SK-N-SH (cell line): ENCODE measurements at regions not wholly inside any gene's neighbourhood (a gene's known extent, or its start where the extent isn't known, plus 50 kb on each side); places are given as distances from the start of the nearest gene placed in this dataset.

Experiments used
- CTCF ChIA-PET: fragments of 300-600, 350-600 bp; formaldehyde crosslinking; extraction: SDS; loops from one replicate; lab custom pipeline; 2021; lab: Yijun Ruan, JAX
- POLR2A ChIA-PET: fragments of 350-600 bp; sonication (Branson Sonifier 250); formaldehyde crosslinking; extraction: SDS; loops from one replicate; lab custom pipeline; 2020; ENCODE audit warnings: antibody characterized with exemption, inconsistent platforms; lab: Yijun Ruan, JAX
- DNase-seq: peaks from one replicate; pipeline ENCODE4 v3.0.0; 2012
- H2AFZ ChIP-seq: fragments of 200-600 bp; sonication (generic); 2 replicates; pipeline ENCODE4 v1.8.1; 2016; ENCODE audit warnings: antibody characterized with exemption, mild to moderate bottlenecking, low read depth
- H3F3A ChIP-seq: fragments of 200-600 bp; sonication (generic); replicated peaks from 2 replicates; pipeline ENCODE3; 2016; ENCODE audit warnings: antibody characterized with exemption, mild to moderate bottlenecking; ENCODE audit not compliant: insufficient read depth
- H3K27ac ChIP-seq, 2 experiments: fragments of 200-500 bp in 1 of 2; fragments of 200-600 bp in 1 of 2; sonication (Bioruptor generic) in 1 of 2; sonication (generic), shearing (Covaris generic) in 1 of 2; 2 replicates each; pipeline versions ENCODE4 v1.5.1 to v1.6.1; 2014 to 2016; ENCODE audit warnings: low read depth in 2 of 2, inconsistent platforms in 1 of 2, low read length in 1 of 2, mild to moderate bottlenecking in 1 of 2, mixed read lengths in 1 of 2
- H3K27me3 ChIP-seq: fragments of 200-600 bp; sonication (generic), shearing (Covaris generic); 2 replicates; pipeline ENCODE4 v1.6.1; 2016; ENCODE audit warnings: mixed run types; ENCODE audit not compliant: insufficient read depth
- H3K36me3 ChIP-seq, 2 experiments: fragments of 200-500 bp in 1 of 2; fragments of 200-600 bp in 1 of 2; sonication (Bioruptor generic) in 1 of 2; sonication (generic) in 1 of 2; replicated peaks in 1 of 2; 2 replicates each; pipeline versions ENCODE3 to v1.5.1; 2014 to 2016; ENCODE audit warnings: low read length in 1 of 2, mild to moderate bottlenecking in 1 of 2; ENCODE audit not compliant: insufficient read depth in 2 of 2, control insufficient read depth in 1 of 2
- H3K4me1 ChIP-seq, 2 experiments: fragments of 200-500 bp in 1 of 2; fragments of 200-600 bp in 1 of 2; sonication (Bioruptor generic) in 1 of 2; sonication (generic), shearing (Covaris generic) in 1 of 2; 2 replicates each; pipeline versions ENCODE4 v1.5.1 to v1.6.1; 2014 to 2016; ENCODE audit warnings: low read depth in 1 of 2, low read length in 1 of 2, mixed run types in 1 of 2; ENCODE audit not compliant: insufficient read depth in 2 of 2, control insufficient read depth in 1 of 2
- H3K4me2 ChIP-seq: fragments of 200-600 bp; sonication (generic), shearing (Covaris generic); 2 replicates; pipeline ENCODE4 v1.6.1; 2017; ENCODE audit warnings: mixed run types
- H3K4me3 ChIP-seq, 2 experiments: fragments of 200-500 bp in 1 of 2; fragments of 200-600 bp in 1 of 2; sonication (Bioruptor generic) in 1 of 2; sonication (generic), shearing (Covaris generic) in 1 of 2; 2 replicates each; pipeline versions ENCODE4 v1.5.1 to v1.8.1; 2014 to 2016; ENCODE audit warnings: low read depth in 2 of 2, inconsistent platforms in 1 of 2, low read length in 1 of 2, mild to moderate bottlenecking in 1 of 2, mixed read lengths in 1 of 2, moderate library complexity in 1 of 2
- H3K79me2 ChIP-seq: fragments of 200-600 bp; sonication (generic); 2 replicates; pipeline ENCODE4 v1.8.1; 2017; ENCODE audit warnings: mild to moderate bottlenecking; ENCODE audit not compliant: insufficient read depth
- H3K9ac ChIP-seq: fragments of 200-600 bp; sonication (generic); 2 replicates; pipeline ENCODE4 v1.6.1; 2017; ENCODE audit warnings: mixed run types
- H3K9me2 ChIP-seq: fragments of 200-600 bp; sonication (generic); 2 replicates; pipeline ENCODE4 v1.6.1; 2017; ENCODE audit warnings: mixed run types
- H3K9me3 ChIP-seq: fragments of 200-600 bp; sonication (generic); 2 replicates; pipeline ENCODE4 v1.6.1; 2017; ENCODE audit warnings: mixed run types, mild to moderate bottlenecking, moderate library complexity
- H4K20me1 ChIP-seq: fragments of 200-600 bp; sonication (generic); 2 replicates; pipeline ENCODE4 v1.6.1; 2017; ENCODE audit warnings: mild to moderate bottlenecking, mixed run types; ENCODE audit not compliant: insufficient read depth
- CHD2 ChIP-seq: fragments of 150-350 bp; IDR thresholded peaks from 2 replicates; pipeline ENCODE4 v1.6.1; 2018; ENCODE audit warnings: low read length; ENCODE audit not compliant: partially characterized antibody
- EP300 ChIP-seq, 2 experiments: IDR thresholded peaks; 2 replicates each; pipeline versions ENCODE4 v1.4.0 to v1.6.1; 2012; ENCODE audit warnings: borderline replicate concordance in 1 of 2, low read depth in 1 of 2, low read length in 1 of 2
- EZH2phosphoT487 ChIP-seq: fragments of 200-600 bp; sonication (generic); IDR thresholded peaks from 2 replicates; pipeline ENCODE4 v1.6.1; 2017; ENCODE audit warnings: low read depth, mixed run types, mild to moderate bottlenecking, antibody characterized with exemption, moderate library complexity, borderline replicate concordance
- FOXM1 ChIP-seq: IDR thresholded peaks from 2 replicates; pipeline ENCODE4 v1.4.0; 2012; ENCODE audit warnings: low read depth, mild to moderate bottlenecking
- JUND ChIP-seq: IDR thresholded peaks from 2 replicates; pipeline ENCODE4 v1.4.0; 2012
- MEF2A ChIP-seq: IDR thresholded peaks from 2 replicates; pipeline ENCODE4 v1.4.0; 2012; ENCODE audit warnings: low read depth, borderline replicate concordance
- NFIC ChIP-seq: IDR thresholded peaks from 2 replicates; pipeline ENCODE4 v1.4.0; 2012; ENCODE audit warnings: borderline replicate concordance
- POLR2AphosphoS5 ChIP-seq: IDR thresholded peaks from 2 replicates; pipeline ENCODE4 v1.6.1; 2012; ENCODE audit warnings: low read depth, low read length
- RAD21 ChIP-seq: IDR thresholded peaks from 2 replicates; pipeline ENCODE4 v1.6.1; 2012; ENCODE audit warnings: mild to moderate bottlenecking, low read length
- RXRA ChIP-seq: IDR thresholded peaks from 2 replicates; pipeline ENCODE4 v1.4.0; 2012; ENCODE audit warnings: low read depth, mild to moderate bottlenecking, borderline replicate concordance
- YY1 ChIP-seq: IDR thresholded peaks from 2 replicates; pipeline ENCODE4 v1.4.0; 2012; ENCODE audit warnings: low read depth, mild to moderate bottlenecking
- WGBS: methylation state at CpG from one replicate; pipeline ENCODE4 v1.1.6; 2017; ENCODE audit warnings: low lambda C conversion rate; 5-methylcytosine and 5-hydroxymethylcytosine counted together
- TF ChIP-seq, protein P1 (sequence below): IDR thresholded peaks from 2 replicates; pipeline ENCODE4 v1.4.0; 2012; ENCODE audit warnings: low read depth
- TF ChIP-seq, protein P2 (sequence below): fragments of 200-600 bp; sonication (generic); IDR thresholded peaks from 2 replicates; pipeline ENCODE4 v1.6.1; 2017; ENCODE audit warnings: antibody characterized with exemption, mild to moderate bottlenecking, moderate library complexity
- TF ChIP-seq, protein P3 (sequence below): IDR thresholded peaks from 2 replicates; pipeline ENCODE4 v1.4.0; 2012; ENCODE audit warnings: low read depth, borderline replicate concordance
- TF ChIP-seq, protein P4 (sequence below): IDR thresholded peaks from 2 replicates; pipeline ENCODE4; 2012

DNA sequence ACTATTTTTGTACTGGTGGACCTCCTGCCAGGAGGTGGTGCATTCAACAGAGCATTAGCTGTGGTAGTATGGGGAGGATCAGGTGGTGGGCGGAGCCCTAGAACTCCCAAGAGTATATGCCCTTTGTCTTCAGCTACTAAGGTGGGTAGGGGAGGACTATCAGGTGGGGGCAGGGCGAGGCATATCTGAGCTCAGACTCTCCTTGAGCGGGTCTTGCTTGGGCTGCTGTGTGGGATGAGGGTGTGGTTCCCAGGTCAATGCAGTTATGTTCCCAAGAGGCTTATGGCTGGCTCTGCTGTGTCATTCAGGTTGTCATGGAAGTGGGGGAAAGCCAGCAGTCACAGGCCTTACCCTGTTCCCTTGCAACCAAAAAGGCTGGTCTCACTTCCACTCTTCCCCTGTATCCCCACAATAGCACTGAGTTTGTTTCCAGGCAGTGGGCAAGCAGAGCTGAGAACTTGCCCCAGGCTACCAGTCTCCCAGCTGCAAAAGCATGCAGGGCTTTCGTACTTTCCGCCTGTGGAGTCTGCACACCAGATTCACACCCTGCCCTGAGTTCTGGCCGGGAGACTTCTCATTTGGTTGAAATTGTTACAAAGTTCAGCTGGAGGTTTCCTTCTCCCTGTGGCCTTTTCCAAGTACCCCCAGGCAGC, 93.7 kb upstream of the DPPA4 start:
- Histone ChIP-seq H2AFZ (no peak overlapping the region), H3K9ac (no peak overlapping the region), H3K79me2 (no peaks in the 10 kb centered on the region), H3K4me3 (no peak overlapping the region), H3K27me3 (no peaks in the 10 kb centered on the region), H3F3A (no peaks in the 10 kb centered on the region), H3K4me1 (no peaks in the 10 kb centered on the region), H3K27ac (no peak overlapping the region), H4K20me1 (no peaks in the 10 kb centered on the region), H3K36me3 (no peaks in the 10 kb centered on the region), H3K9me2 (no peaks in the 10 kb centered on the region), H3K4me2 (no peak overlapping the region), H3K9me3 (no peaks in the 10 kb centered on the region)
- WGBS, result 38% methylated on average over 6 of the region's 6 CpGs
- ChIA-PET CTCF (interaction anchor here (0.6 kb wide), 1 partner anchor 682 kb away, joined by 3 read pairs; no protein-coding TSS in a partner anchor), POLR2A (no interaction called here)
- TF ChIP-seq RAD21 (no peak), FOXM1 (no peak), EZH2phosphoT487 (no peak), YY1 (no peak), POLR2AphosphoS5 (no peak), MEF2A (no peak), RXRA (no peak)
- TF ChIP-seq, protein P1, sequence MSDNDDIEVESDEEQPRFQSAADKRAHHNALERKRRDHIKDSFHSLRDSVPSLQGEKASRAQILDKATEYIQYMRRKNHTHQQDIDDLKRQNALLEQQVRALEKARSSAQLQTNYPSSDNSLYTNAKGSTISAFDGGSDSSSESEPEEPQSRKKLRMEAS, result no peak
- DNase-seq, result no peak

DNA sequence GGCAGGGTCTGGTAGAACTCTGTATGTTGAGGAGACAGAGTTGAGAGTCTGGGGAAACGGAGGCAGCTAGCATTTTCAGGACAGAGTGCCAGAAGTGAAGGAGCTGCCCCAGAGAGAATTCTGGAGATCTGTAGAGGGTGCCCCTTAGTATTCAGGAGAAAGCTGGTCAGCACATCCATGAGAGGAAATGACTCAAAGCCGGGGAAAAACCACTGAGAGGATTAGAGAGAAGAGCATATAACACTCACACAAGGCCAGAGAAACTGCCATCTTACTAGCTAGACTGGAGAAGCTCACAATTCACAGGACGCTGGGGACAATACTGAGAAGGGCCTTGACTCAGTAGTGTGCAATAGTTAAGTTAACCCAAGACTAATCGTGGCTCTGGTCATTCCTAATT, 75.7 kb upstream of the DPPA4 start:
- TF ChIP-seq, protein P1, result no peak
- TF ChIP-seq NFIC (no peak), EP300 (IDR thresholded peaks at IDR 0.05; ENCODE audit: borderline replicate concordance in 1 of 2, low read depth in 1 of 2, low read length in 1 of 2) (no peak), RAD21 (no peak), RXRA (no peak), JUND (no peak), YY1 (no peak), CHD2 (no peak), MEF2A (no peak)
- TF ChIP-seq, protein P2, sequence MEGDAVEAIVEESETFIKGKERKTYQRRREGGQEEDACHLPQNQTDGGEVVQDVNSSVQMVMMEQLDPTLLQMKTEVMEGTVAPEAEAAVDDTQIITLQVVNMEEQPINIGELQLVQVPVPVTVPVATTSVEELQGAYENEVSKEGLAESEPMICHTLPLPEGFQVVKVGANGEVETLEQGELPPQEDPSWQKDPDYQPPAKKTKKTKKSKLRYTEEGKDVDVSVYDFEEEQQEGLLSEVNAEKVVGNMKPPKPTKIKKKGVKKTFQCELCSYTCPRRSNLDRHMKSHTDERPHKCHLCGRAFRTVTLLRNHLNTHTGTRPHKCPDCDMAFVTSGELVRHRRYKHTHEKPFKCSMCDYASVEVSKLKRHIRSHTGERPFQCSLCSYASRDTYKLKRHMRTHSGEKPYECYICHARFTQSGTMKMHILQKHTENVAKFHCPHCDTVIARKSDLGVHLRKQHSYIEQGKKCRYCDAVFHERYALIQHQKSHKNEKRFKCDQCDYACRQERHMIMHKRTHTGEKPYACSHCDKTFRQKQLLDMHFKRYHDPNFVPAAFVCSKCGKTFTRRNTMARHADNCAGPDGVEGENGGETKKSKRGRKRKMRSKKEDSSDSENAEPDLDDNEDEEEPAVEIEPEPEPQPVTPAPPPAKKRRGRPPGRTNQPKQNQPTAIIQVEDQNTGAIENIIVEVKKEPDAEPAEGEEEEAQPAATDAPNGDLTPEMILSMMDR, result no peak
- TF ChIP-seq, protein P3, sequence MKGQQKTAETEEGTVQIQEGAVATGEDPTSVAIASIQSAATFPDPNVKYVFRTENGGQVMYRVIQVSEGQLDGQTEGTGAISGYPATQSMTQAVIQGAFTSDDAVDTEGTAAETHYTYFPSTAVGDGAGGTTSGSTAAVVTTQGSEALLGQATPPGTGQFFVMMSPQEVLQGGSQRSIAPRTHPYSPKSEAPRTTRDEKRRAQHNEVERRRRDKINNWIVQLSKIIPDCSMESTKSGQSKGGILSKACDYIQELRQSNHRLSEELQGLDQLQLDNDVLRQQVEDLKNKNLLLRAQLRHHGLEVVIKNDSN, result no peak
- TF ChIP-seq, protein P4, sequence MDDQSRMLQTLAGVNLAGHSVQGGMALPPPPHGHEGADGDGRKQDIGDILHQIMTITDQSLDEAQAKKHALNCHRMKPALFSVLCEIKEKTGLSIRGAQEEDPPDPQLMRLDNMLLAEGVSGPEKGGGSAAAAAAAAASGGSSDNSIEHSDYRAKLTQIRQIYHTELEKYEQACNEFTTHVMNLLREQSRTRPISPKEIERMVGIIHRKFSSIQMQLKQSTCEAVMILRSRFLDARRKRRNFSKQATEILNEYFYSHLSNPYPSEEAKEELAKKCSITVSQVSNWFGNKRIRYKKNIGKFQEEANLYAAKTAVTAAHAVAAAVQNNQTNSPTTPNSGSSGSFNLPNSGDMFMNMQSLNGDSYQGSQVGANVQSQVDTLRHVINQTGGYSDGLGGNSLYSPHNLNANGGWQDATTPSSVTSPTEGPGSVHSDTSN, result no peak

More for the DNA sequence above, 75.7 kb upstream of the DPPA4 start:
- Histone ChIP-seq H3K4me1 (no peaks in the 10 kb centered on the region), H3K9me2 (no peaks in the 10 kb centered on the region), H3K9ac (no peak overlapping the region), H3K9me3 (no peaks in the 10 kb centered on the region), H3K79me2 (no peaks in the 10 kb centered on the region), H3K4me2 (no peak overlapping the region), H3K27ac (no peak overlapping the region), H4K20me1 (no peaks in the 10 kb centered on the region), H3K27me3 (no peaks in the 10 kb centered on the region), H3K4me3 (no peak overlapping the region), H3K36me3 (no peaks in the 10 kb centered on the region), H2AFZ (no peak overlapping the region), H3F3A (no peaks in the 10 kb centered on the region)
- no peak for DNase-seq
- ChIA-PET CTCF (no interaction called here), POLR2A (no interaction called here)
- 43% methylated on average over 4 of the region's 4 CpGs for WGBS
